HepG2 (cell line): ENCODE measurements at regions not wholly inside any gene's neighbourhood (a gene's known extent, or its start where the extent isn't known, plus 50 kb on each side); places are given as distances from the start of the nearest gene placed in this dataset.

Experiments
- ATAC-seq: fragments of 200-7000 bp; cut with Tn5 transposase; 3 replicates; pipeline ENCODE4 v1.9.1; 2020; ENCODE audit warnings: mild to moderate bottlenecking, moderate library complexity
- BruUV-seq: library from RNA; stranded (reverse); fragments of 400-500 nt; replicated peaks from 2 replicates; lab custom pipeline; 2021; lab: Mats Ljungman, UMichigan
- CTCF ChIA-PET: fragments of 300-600 bp; formaldehyde crosslinking; extraction: SDS; loops from one replicate; lab custom pipeline; 2021; ENCODE audit warnings: low total read pairs, inconsistent platforms, low intra/inter-chr PET ratio; lab: Yijun Ruan, JAX
- POLR2A ChIA-PET: fragments of 350-600 bp; sonication (Branson Sonifier 250); formaldehyde crosslinking; loops from one replicate; lab custom pipeline; 2020; ENCODE audit warnings: antibody characterized with exemption, inconsistent platforms; lab: Yijun Ruan, JAX
- DNase-seq: peaks from one replicate; pipeline ENCODE4 v3.0.0-alpha.2; 2015; ENCODE audit warnings: low spot score
- FAIRE-seq: peaks from 3 replicates; lab custom pipeline; 2011; peaks lifted over from hg19 to GRCh38; lab: Jason Lieb, UNC
- H2AFZ ChIP-seq: one replicate; pipeline ENCODE4 v1.6.1; 2011; ENCODE audit warnings: low read length, inconsistent platforms
- H3K27ac ChIP-seq: fragments of 300-600 bp; 3 replicates; pipeline ENCODE4 v1.8.0; 2011; ENCODE audit warnings: mixed run types, mild to moderate bottlenecking, mixed read lengths, low read length, inconsistent platforms; ENCODE audit not compliant: insufficient read depth; ENCODE audit errors: extremely low read length
- H3K27me3 ChIP-seq, 2 experiments: fragments of 200-600 bp in 1 of 2; 2 replicates in 1 of 2; 3 replicates in 1 of 2; pipeline versions ENCODE4 v1.6.0 to v1.8.0; 2011; ENCODE audit warnings: low read length in 2 of 2, mild to moderate bottlenecking in 2 of 2, moderate library complexity in 2 of 2, inconsistent platforms in 1 of 2; ENCODE audit not compliant: insufficient read depth in 2 of 2, control insufficient read depth in 1 of 2
- H3K36me3 ChIP-seq, 2 experiments: fragments of 200-600 bp in 1 of 2; replicated peaks in 1 of 2; 2 replicates in 1 of 2; 3 replicates in 1 of 2; pipeline versions ENCODE4 v1.5.1 to v1.8.0; 2011; ENCODE audit warnings: low read length in 2 of 2, inconsistent platforms in 1 of 2; ENCODE audit not compliant: insufficient read depth in 2 of 2, control insufficient read depth in 1 of 2
- H3K4me1 ChIP-seq: 2 replicates; pipeline ENCODE4 v1.5.1; 2012; ENCODE audit warnings: low read length, inconsistent platforms; ENCODE audit not compliant: insufficient read depth
- H3K4me2 ChIP-seq: 2 replicates; pipeline ENCODE4 v1.6.0; 2011; ENCODE audit warnings: low read depth, low read length, inconsistent platforms
- H3K4me3 ChIP-seq, 3 experiments: fragments of 200-600 bp in 1 of 3; sonication (generic), shearing (Covaris generic) in 1 of 3; replicated peaks in 1 of 3; 2 replicates each; pipeline ENCODE4 v1.5.1; 2011 to 2016; ENCODE audit warnings: low read length in 3 of 3, inconsistent platforms in 2 of 3, low read depth in 2 of 3, mild to moderate bottlenecking in 2 of 3, control low read depth in 1 of 3, mixed read lengths in 1 of 3; ENCODE audit not compliant: insufficient read depth in 1 of 3
- H3K79me2 ChIP-seq: one replicate; pipeline ENCODE4 v1.6.1; 2011; ENCODE audit warnings: low read length, inconsistent platforms; ENCODE audit not compliant: insufficient read depth
- H3K9ac ChIP-seq: 2 replicates; pipeline ENCODE4 v1.6.0; 2011; ENCODE audit warnings: mild to moderate bottlenecking, low read depth, low read length, inconsistent platforms; ENCODE audit not compliant: insufficient read depth
- H3K9me3 ChIP-seq: 2 replicates; pipeline ENCODE4 v1.5.1; 2012; ENCODE audit warnings: mild to moderate bottlenecking, low read length
- H4K20me1 ChIP-seq: 2 replicates; pipeline ENCODE4 v1.6.0; 2011; ENCODE audit warnings: inconsistent platforms, mild to moderate bottlenecking, low read length, moderate library complexity; ENCODE audit not compliant: insufficient read depth
- CTCF ChIP-seq: sonication (generic); formaldehyde crosslinking; IDR thresholded peaks from 2 replicates; pipeline ENCODE4 v1.5.0; 2020; ENCODE audit warnings: mild to moderate bottlenecking, missing genetic modification reagents, moderate library complexity
- ELK4 ChIP-seq: sonication (generic); formaldehyde crosslinking; IDR thresholded peaks from 2 replicates; pipeline ENCODE4 v1.9.0; 2021; ENCODE audit warnings: missing genetic modification reagents, borderline replicate concordance
- SMC3 ChIP-seq: IDR thresholded peaks from 2 replicates; pipeline ENCODE4 v1.6.1; 2011; ENCODE audit warnings: low read length, improper control_type of control experiment
- STAG1 ChIP-seq: sonication (generic); formaldehyde crosslinking; IDR thresholded peaks from 2 replicates; pipeline ENCODE4 v1.4.0; 2020; ENCODE audit warnings: missing genetic modification reagents
- ZNF616 ChIP-seq: sonication (generic); formaldehyde crosslinking; IDR thresholded peaks from 2 replicates; pipeline ENCODE4 v1.5.0; 2020; ENCODE audit warnings: low read depth, mild to moderate bottlenecking, missing genetic modification reagents
- WGBS: methylation state at CpG from one replicate; pipeline ENCODE4 v1.1.6; 2017; ENCODE audit warnings: low lambda C conversion rate; 5-methylcytosine and 5-hydroxymethylcytosine counted together
- in situ Hi-C: cut with HindIII; loops from 2 replicates; pipeline ENCODE4 v1.10.0; 2017; ENCODE audit warnings: low pct_unique_long_range_greater_than_20kb; ENCODE audit not compliant: extremely low pct_ligation_motif_present
- intact Hi-C: fragments of 100-400 bp; cut with micrococcal nuclease; formaldehyde crosslinking; loops from one replicate; pipeline ENCODE4 v1.10.0; 2022; ENCODE audit not compliant: unreplicated experiment

- no peaks in the 10 kb centered on the region for H3K27me3 ChIP-seq
- H3K9ac ChIP-seq: no peak overlapping the region
- in situ Hi-C loops (no loop called here), intact Hi-C loops (no loop called here)
- ATAC-seq (no peak), DNase-seq (no peak), FAIRE-seq (no peak)
- no peak overlapping the region for H2AFZ ChIP-seq
- H3K4me2 ChIP-seq: no peak overlapping the region
- TF ChIP-seq ELK4 (CRISPR knock-in tag) (no peak), CTCF (CRISPR knock-in tag) (no peak)
- H3K36me3 ChIP-seq: no peaks in the 10 kb centered on the region
- 78% methylated on average over 3 of the region's 3 CpGs for WGBS
- ChIA-PET CTCF (no interaction called here), POLR2A (no interaction called here)
- no peak overlapping the region for H3K4me3 ChIP-seq
- H3K4me1 ChIP-seq: peaks cover 9% of the 10 kb centered on the region; the same call in 1 of the 2 replicates
- BruUV-seq: no TSS peak
- no peaks in the 10 kb centered on the region for H4K20me1 ChIP-seq
- peaks cover 2% of the 10 kb centered on the region for H3K79me2 ChIP-seq
- H3K9me3 ChIP-seq: peaks cover 11% of the 10 kb centered on the region
- no peak overlapping the region for H3K27ac ChIP-seq
These were observed 495.0 kb downstream of the RASEF start for GRCh38 chr9:82567953-82568352.

GRCh38 chr9:82570226-82570625 is 492.7 kb downstream of the RASEF start:
- no TSS peak for BruUV-seq
- H3K36me3 ChIP-seq: no peaks in the 10 kb centered on the region
- in situ Hi-C loops: no loop called here
- H3K27ac ChIP-seq: no peak overlapping the region
- no peaks in the 10 kb centered on the region for H3K27me3 ChIP-seq
- no peak overlapping the region for H3K4me3 ChIP-seq
- H3K4me1 ChIP-seq: peaks cover 6% of the 10 kb centered on the region; the same call in 1 of the 2 replicates
- FAIRE-seq (no peak), DNase-seq (no peak), ATAC-seq (peak; percentile 60)
- intact Hi-C loops: no loop called here
- no peak overlapping the region for H3K4me2 ChIP-seq
- POLR2A ChIA-PET: no interaction called here
- peaks cover 6% of the 10 kb centered on the region for H3K9me3 ChIP-seq
- no peak overlapping the region for H3K9ac ChIP-seq
- CTCF ChIA-PET: no interaction called here
- H4K20me1 ChIP-seq: no peaks in the 10 kb centered on the region
- H3K79me2 ChIP-seq: peaks cover 2% of the 10 kb centered on the region
- no peak overlapping the region for H2AFZ ChIP-seq
- TF ChIP-seq ZNF616 (CRISPR knock-in tag) (no peak), SMC3 (peak; percentile 34; the same call in 1 of the 2 replicates), STAG1 (CRISPR knock-in tag) (peak; percentile 52), CTCF (CRISPR knock-in tag) (peak; percentile 35)
